K562 (cell line): ENCODE measurements at regions not wholly inside any gene's neighbourhood (a gene's known extent, or its start where the extent isn't known, plus 50 kb on each side); places are given as distances from the start of the nearest gene placed in this dataset.

Experiments
- ATF1 ChIP-seq, 2 experiments: fragments of 450-650 bp in 1 of 2; IDR thresholded peaks; 2 replicates each; pipeline ENCODE4 v1.6.1; 2016; ENCODE audit warnings: missing compliant biosample characterization in 1 of 2, missing genetic modification characterization in 1 of 2
- KDM1A ChIP-seq, 2 experiments: fragments of 450-650 bp; IDR thresholded peaks; 2 replicates each; pipeline ENCODE4 v1.6.1; 2016; ENCODE audit warnings: mild to moderate bottlenecking in 2 of 2
- LEF1 ChIP-seq: fragments of 450-650 bp; IDR thresholded peaks from 2 replicates; pipeline ENCODE4 v1.6.1; 2016; ENCODE audit warnings: mild to moderate bottlenecking
- MBD2 ChIP-seq: sonication (generic); IDR thresholded peaks from 2 replicates; pipeline ENCODE4 v1.6.1; 2016; ENCODE audit warnings: low read depth, borderline replicate concordance
- RBM22 ChIP-seq: fragments of 200-400 bp; formaldehyde crosslinking; IDR thresholded peaks from 2 replicates; pipeline ENCODE4 v1.6.1; 2018; ENCODE audit warnings: low read length, low read depth; ENCODE audit not compliant: poor library complexity, severe bottlenecking
- SMC3 ChIP-seq: conservative IDR thresholded peaks from 2 replicates; pipeline ENCODE4 v1.6.1; 2011; ENCODE audit warnings: low read depth, low read length, improper control_type of control experiment; ENCODE audit not compliant: insufficient read depth
- ZNF124 ChIP-seq: sonication (generic); formaldehyde crosslinking; IDR thresholded peaks from 2 replicates; pipeline ENCODE4 v1.8.1; 2022; ENCODE audit warnings: missing genetic modification reagents
- ZNF239 ChIP-seq: fragments of 250-450 bp; sonication (Bioruptor Pico); IDR thresholded peaks from 2 replicates; pipeline ENCODE4 v1.4.0; 2020; ENCODE audit warnings: mild to moderate bottlenecking
- ZNF584 ChIP-seq: fragments of 200-800 bp; sonication (Bioruptor generic); IDR thresholded peaks from 2 replicates; pipeline ENCODE4 v1.6.1; 2016; ENCODE audit warnings: low read depth, mild to moderate bottlenecking, missing genetic modification characterization, missing compliant biosample characterization
- TF ChIP-seq, protein P1 (sequence below), 2 experiments: fragments of 450-650 bp in 1 of 2; sonication (generic) in 1 of 2; formaldehyde crosslinking in 1 of 2; IDR thresholded peaks; 2 replicates each; pipeline versions ENCODE4 v1.7.1 to v1.9.0; 2016 to 2022; ENCODE audit warnings: inconsistent platforms in 1 of 2, mild to moderate bottlenecking in 1 of 2, missing genetic modification reagents in 1 of 2
- TF ChIP-seq, protein P2 (sequence below): fragments of 450-650 bp; IDR thresholded peaks from 2 replicates; pipeline ENCODE4 v1.6.1; 2016; ENCODE audit warnings: low read depth

DNA sequence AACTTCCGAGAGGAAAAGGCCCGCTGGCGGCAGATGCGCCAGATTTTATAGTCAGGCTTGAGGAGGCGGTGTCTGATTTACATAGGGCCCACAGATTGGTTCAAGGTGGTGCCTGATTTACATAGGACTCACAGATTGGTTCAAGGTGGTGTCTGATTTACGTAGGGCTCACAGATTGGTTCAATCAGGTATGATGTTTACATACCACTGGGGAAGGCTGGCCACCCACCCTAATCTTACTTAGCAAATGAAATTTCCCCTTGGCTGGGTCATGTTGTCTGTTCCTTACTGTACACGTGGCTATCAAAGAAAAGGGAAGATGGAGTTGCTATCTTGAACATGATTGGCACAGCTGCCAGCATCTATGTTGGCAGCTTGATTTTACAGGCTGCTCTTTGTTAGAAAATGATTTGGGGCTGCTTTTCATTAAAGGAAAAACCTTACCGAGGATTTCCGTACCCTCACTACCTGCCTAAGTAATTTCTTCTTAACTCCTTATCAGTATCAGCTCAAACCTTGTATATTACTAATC lies 96.3 kb downstream of the SETD4 start (continued):
- TF ChIP-seq, protein P1, sequence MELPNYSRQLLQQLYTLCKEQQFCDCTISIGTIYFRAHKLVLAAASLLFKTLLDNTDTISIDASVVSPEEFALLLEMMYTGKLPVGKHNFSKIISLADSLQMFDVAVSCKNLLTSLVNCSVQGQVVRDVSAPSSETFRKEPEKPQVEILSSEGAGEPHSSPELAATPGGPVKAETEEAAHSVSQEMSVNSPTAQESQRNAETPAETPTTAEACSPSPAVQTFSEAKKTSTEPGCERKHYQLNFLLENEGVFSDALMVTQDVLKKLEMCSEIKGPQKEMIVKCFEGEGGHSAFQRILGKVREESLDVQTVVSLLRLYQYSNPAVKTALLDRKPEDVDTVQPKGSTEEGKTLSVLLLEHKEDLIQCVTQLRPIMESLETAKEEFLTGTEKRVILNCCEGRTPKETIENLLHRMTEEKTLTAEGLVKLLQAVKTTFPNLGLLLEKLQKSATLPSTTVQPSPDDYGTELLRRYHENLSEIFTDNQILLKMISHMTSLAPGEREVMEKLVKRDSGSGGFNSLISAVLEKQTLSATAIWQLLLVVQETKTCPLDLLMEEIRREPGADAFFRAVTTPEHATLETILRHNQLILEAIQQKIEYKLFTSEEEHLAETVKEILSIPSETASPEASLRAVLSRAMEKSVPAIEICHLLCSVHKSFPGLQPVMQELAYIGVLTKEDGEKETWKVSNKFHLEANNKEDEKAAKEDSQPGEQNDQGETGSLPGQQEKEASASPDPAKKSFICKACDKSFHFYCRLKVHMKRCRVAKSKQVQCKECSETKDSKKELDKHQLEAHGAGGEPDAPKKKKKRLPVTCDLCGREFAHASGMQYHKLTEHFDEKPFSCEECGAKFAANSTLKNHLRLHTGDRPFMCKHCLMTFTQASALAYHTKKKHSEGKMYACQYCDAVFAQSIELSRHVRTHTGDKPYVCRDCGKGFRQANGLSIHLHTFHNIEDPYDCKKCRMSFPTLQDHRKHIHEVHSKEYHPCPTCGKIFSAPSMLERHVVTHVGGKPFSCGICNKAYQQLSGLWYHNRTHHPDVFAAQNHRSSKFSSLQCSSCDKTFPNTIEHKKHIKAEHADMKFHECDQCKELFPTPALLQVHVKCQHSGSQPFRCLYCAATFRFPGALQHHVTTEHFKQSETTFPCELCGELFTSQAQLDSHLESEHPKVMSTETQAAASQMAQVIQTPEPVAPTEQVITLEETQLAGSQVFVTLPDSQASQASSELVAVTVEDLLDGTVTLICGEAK (IDR thresholded peaks at IDR 0.05): no peak
- TF ChIP-seq, protein P1 (CRISPR knock-in tag; IDR thresholded peaks at IDR 0.05): no peak
- TF ChIP-seq RBM22: no peak
- 0 out of 4 replicates have a peak, but pooled peaks of 1 of the 2 experiments have one; percentile 17 for TF ChIP-seq KDM1A (IDR thresholded peaks at IDR 0.05)
- TF ChIP-seq SMC3: no peak
- TF ChIP-seq ZNF124 (CRISPR knock-in tag): no peak
- TF ChIP-seq, protein P2, sequence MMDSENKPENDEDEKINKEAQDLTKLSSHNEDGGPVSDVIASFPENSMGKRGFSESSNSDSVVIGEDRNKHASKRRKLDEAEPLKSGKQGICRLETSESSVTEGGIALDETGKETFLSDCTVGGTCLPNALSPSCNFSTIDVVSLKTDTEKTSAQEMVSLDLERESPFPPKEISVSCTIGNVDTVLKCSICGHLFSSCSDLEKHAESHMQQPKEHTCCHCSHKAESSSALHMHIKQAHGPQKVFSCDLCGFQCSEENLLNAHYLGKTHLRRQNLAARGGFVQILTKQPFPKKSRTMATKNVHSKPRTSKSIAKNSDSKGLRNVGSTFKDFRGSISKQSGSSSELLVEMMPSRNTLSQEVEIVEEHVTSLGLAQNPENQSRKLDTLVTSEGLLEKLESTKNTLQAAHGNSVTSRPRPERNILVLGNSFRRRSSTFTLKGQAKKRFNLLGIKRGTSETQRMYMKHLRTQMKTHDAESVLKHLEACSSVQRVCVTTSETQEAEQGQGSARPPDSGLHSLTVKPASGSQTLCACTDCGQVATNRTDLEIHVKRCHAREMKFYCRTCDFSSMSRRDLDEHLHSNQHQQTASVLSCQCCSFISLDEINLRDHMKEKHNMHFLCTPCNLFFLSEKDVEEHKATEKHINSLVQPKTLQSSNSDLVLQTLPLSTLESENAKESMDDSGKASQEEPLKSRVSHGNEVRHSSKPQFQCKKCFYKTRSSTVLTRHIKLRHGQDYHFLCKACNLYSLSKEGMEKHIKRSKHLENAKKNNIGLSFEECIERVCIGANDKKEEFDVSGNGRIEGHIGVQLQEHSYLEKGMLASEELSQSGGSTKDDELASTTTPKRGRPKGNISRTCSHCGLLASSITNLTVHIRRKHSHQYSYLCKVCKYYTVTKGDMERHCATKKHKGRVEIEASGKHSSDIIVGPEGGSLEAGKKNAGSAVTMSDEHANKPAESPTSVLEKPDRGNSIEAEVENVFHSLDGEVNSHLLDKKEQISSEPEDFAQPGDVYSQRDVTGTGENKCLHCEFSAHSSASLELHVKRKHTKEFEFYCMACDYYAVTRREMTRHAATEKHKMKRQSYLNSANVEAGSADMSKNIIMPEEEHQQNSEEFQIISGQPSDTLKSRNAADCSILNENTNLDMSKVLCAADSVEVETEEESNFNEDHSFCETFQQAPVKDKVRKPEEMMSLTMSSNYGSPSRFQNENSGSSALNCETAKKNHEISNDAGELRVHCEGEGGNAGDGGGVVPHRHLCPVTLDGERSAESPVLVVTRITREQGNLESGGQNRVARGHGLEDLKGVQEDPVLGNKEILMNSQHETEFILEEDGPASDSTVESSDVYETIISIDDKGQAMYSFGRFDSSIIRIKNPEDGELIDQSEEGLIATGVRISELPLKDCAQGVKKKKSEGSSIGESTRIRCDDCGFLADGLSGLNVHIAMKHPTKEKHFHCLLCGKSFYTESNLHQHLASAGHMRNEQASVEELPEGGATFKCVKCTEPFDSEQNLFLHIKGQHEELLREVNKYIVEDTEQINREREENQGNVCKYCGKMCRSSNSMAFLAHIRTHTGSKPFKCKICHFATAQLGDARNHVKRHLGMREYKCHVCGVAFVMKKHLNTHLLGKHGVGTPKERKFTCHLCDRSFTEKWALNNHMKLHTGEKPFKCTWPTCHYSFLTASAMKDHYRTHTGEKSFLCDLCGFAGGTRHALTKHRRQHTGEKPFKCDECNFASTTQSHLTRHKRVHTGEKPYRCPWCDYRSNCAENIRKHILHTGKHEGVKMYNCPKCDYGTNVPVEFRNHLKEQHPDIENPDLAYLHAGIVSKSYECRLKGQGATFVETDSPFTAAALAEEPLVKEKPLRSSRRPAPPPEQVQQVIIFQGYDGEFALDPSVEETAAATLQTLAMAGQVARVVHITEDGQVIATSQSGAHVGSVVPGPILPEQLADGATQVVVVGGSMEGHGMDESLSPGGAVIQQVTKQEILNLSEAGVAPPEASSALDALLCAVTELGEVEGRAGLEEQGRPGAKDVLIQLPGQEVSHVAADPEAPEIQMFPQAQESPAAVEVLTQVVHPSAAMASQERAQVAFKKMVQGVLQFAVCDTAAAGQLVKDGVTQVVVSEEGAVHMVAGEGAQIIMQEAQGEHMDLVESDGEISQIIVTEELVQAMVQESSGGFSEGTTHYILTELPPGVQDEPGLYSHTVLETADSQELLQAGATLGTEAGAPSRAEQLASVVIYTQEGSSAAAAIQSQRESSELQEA: no peak
- TF ChIP-seq ATF1 (CRISPR knock-in tag; IDR thresholded peaks at IDR 0.05): no peak
- TF ChIP-seq ATF1 (tag; IDR thresholded peaks at IDR 0.05): peak; percentile 60
- peak; percentile 38; the same call in 1 of the 2 replicates for TF ChIP-seq MBD2
- no peak for TF ChIP-seq ZNF584 (CRISPR knock-in tag)
- no peak for TF ChIP-seq ZNF239 (CRISPR knock-in tag)
- TF ChIP-seq LEF1: no peak
